GM10248 (cell line): ENCODE measurements at regions not wholly inside any gene's neighbourhood (a gene's known extent, or its start where the extent isn't known, plus 50 kb on each side); places are given as distances from the start of the nearest gene placed in this dataset.
"Not testable (repeated sequence)": the region's sequence is repeated elsewhere in the genome, so short reads cannot be mapped to it uniquely, and the experiment has no call there.

Experiments used
- CTCF ChIA-PET: fragments of 300-600 bp; sonication (Branson Sonifier 250); formaldehyde crosslinking; extraction: SDS; loops from one replicate; lab custom pipeline; 2021; ENCODE audit warnings: antibody characterized with exemption; lab: Yijun Ruan, JAX
- POLR2A ChIA-PET: fragments of 350-650 bp; sonication (Branson Sonifier 250); formaldehyde crosslinking; extraction: SDS; loops from one replicate; lab custom pipeline; 2020; ENCODE audit warnings: antibody characterized with exemption; lab: Yijun Ruan, JAX
- DNase-seq: peaks from one replicate; pipeline ENCODE4 v3.0.0; 2012; ENCODE audit errors: extremely low spot score
- CTCF ChIP-seq: IDR thresholded peaks from 2 replicates; pipeline ENCODE4 v1.5.1; 2012; ENCODE audit warnings: mild to moderate bottlenecking, low read depth; ENCODE audit errors: extremely low read depth, missing control alignments, control extremely low read depth

GRCh38 chr11:97007283-97007682 is 617.5 kb downstream of the JRKL start:
- ChIA-PET POLR2A (no interaction called here), CTCF (no interaction called here)
- no peak for TF ChIP-seq CTCF
- DNase-seq, result no peak

DNA sequence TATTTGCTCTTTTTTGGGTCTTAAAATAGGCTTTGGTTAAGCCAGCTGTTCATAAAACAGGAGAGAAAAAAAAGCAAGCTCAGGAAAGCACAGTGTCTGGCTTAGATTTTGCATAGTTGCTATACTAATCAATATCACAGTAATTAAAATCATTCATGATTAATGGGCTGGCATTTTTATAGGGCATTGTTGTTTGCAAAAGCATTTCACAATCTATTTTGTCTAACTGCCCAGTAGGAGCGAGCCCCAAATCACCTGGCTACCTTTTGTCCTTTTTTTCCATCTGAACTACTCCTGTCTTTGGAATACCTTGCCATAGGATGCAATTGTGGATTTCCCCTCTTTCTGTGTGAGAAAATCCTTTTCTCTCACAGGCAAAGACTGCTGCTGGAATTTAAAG is 619.8 kb downstream of the JRKL start:
- ChIA-PET POLR2A (no interaction called here), CTCF (no interaction called here)
- no peak for TF ChIP-seq CTCF
- no peak for DNase-seq

- DNase-seq, POLR2A ChIA-PET, CTCF ChIA-PET: not testable (repeated sequence)
Measured at GRCh38 chr11:97010997-97011396, 621.2 kb downstream of the JRKL start.

GRCh38 chr11:97015327-97015726 is 625.5 kb downstream of the JRKL start:
- no peak for TF ChIP-seq CTCF
- ChIA-PET CTCF (no interaction called here), POLR2A (no interaction called here)
- no peak for DNase-seq

DNA sequence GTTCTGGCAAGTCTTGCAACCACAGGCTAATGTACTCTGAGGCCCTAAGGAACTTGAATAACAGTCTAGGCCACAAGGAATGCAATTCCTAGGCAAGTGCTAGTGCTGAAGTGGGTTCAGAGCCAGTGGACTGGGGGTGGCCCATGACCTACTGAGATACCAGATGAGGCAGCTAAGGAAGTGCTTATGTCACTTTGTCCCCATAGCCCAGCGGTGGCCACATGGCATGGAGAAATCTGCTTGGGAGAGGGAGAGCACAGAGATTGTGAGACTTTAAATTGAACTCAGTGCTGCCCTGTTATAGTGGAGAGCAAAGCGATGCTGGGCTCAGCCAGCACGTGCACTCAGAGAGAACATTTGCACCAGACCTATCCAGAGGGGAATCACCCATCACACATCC is 629.5 kb downstream of the JRKL start:
- no peak for TF ChIP-seq CTCF
- DNase-seq, result no peak
- CTCF ChIA-PET, result no interaction called here
- POLR2A ChIA-PET, result no interaction called here

DNA sequence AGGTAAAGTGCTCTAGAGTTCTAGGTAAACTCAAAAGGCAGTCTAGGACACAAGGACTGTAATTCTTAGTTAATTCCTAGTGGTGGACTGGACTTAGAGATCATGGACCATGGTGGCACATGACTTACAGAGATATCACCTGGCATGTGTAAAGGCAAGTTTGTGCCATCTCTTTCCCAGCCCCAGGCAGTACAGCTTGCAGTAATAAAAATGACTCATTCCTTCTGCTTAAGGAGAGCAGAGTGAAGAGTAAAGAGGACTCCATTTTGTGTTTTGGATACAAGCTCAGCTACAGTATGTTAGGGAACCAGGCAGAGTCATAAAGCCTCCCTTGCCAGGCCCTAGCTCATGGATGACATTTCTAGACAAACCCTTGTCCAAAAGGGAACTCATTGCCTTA is 629.9 kb downstream of the JRKL start:
- ChIA-PET CTCF (no interaction called here), POLR2A (no interaction called here)
- no peak for TF ChIP-seq CTCF
- no peak for DNase-seq

DNA sequence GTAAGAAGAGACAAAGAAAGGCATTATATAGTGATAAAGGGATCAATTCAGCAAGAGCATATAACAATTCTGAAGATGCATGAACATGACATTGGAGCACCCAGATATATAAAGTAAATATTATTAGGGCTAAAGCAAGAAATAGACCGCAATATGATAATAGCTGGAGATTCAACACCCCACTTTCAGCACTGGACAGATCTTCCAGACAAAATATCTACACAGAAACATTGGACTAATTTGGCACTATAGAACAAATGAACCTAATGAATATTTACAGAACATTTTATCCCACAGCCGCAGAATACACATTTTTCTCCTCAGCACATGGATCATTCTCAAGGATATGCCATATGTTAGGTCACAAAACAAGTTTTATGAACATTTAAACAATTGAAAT is 633.1 kb downstream of the JRKL start:
- ChIA-PET CTCF (no interaction called here), POLR2A (no interaction called here)
- no peak for TF ChIP-seq CTCF
- no peak for DNase-seq
